Myocyte (in vitro differentiated cells): ENCODE measurements at regions not wholly inside any gene's neighbourhood (a gene's known extent, or its start where the extent isn't known, plus 50 kb on each side); places are given as distances from the start of the nearest gene placed in this dataset. TPM values are rescaled to one million over a fixed set of nuclear protein-coding genes. Genes with fewer than 3 reads are reported as not detected.
A peak's percentile ranks its signal among the peaks of the same experiment; 100 is the strongest.

Source experiments
- DNase-seq: peaks from one replicate; pipeline ENCODE4 v3.0.0-alpha.2; 2012; ENCODE audit warnings: low read depth
- microRNA counts: library from miRNA; unstranded; fragments of <30 nt; microRNA quantifications from one replicate; lab custom pipeline; 2016
- microRNA-seq: library from miRNA; unstranded; fragments of <30 nt; microRNA quantifications from one replicate; pipeline ENCODE4, GENCODE V29; 2016

DNA sequence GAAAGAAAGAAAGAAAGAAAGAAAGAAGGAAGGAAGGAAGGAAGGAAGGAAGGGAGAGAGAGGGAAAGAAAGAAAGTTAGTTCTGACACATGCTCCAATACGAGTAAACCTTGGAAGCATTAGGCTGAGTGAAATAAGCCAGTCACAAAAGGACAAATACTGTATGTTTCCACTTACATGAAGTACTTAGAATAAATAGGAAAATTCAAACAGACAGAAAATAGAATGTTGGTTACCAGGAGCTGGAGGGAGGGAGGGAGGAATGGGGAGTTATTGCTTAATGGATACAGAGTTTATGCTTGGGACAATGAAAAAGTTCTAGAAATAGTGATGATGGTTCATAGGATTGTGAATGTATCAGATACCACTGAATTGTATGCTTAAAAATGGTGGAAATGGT, 75.2 kb upstream of the CDH4 start:
- no peak for DNase-seq

DNA sequence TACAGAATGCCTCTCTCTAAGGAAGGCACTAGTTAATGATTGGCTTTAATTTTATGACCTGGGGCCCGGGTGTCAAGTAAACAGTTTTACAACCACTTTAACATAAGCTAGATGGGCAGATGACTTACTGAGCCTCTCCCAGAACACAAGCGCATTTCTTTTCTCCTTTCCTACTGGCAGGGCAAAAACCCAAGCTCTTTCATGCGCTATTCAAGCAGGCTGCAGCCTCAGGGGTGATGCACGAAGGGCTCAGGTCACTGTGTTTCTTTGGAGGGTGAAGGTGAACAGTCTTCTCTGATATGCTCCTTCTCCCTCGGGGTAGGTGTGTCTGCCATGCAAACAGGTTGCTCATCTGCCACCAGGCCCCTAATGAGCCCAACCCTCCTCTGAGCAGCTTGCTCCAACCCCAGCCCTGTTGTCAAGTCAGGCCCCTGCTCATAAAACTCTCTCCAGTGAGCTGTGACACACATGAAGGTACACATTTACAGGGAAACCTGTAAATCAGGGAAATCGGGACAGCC, 73.5 kb upstream of the CDH4 start:
- no peak for DNase-seq

GRCh38 chr20:61184194-61184593, 67.9 kb upstream of the CDH4 start:
- DNase-seq = no peak

- DNase-seq = no peak
These were observed 66.9 kb upstream of the CDH4 start for GRCh38 chr20:61185181-61185580.

GRCh38 chr20:61185841-61186601, 66.0 kb upstream of the CDH4 start:
- peak; percentile 66 for DNase-seq

DNA sequence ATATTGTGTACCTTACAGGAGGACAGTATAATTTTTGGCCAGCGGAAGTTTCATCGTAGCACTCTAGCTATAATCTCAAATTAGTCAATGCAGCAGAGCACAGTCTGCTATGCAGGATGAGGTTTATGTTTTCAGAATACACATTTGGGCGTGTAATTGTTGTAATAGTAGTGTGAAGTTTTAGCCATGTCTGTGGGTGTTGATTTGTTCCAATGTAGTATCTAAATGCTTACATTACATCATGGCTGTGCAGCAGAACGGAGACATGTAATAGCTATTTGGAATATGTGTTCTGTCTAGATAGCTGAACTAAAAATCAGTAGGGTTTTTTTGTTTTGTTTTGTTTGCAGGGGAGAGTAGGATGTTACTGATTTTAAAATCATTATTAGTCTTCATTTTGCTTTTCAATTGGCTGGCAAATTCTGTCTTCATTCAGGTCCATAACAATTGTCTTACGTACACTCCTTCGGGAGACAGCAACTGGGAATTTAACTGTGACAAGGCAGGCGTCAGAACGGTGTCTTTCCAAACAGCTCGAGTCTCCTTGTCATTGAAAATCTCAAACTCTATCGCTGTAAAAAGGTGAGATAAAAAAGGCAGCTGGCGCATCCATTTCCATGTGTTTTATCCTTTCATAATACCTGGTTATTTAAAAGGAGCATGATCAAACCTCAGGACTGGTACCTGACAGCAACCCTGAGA, 65.1 kb upstream of the CDH4 start:
- DNase-seq = no peak

DNA sequence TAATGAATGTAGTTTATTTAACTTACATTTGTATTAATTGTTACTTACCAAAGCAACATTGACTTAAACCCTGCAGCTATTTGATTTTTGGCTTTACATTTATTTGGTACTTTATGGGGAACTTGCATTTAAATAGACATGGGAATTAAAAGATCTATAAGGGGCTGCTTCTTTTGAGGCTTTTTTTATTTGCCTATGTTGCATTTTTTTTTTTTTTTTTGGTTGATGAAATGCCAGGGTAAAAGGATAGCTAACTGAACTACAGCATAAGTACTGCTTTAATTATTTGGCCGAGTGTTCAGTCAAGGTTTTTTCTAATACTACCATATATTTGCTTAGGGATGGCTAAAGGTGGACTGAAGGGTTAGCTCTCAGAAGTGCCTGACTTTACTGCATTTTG, 62.5 kb upstream of the CDH4 start:
- DNase-seq = no peak

GRCh38 chr20:61191096-61191495, 61.0 kb upstream of the CDH4 start:
- DNase-seq = no peak

- no peak for DNase-seq
These were observed 59.6 kb upstream of the CDH4 start for GRCh38 chr20:61192337-61192950.

GRCh38 chr20:61193164-61193563, 58.9 kb upstream of the CDH4 start:
- no peak for DNase-seq

MicroRNAs in the stretch of these regions (microRNA counts, 767-probe panel; counts per million panel counts)
- microRNA hsa-miR-548ag (lab: Ali Mortazavi, UCI) (not detected), microRNA hsa-miR-646 (lab: Ali Mortazavi, UCI) (not detected)

Small RNAs in the stretch of these regions (microRNA-seq; reads per million reads assigned to microRNA genes)
- gene MIR4533 (not detected), gene MIR548AG2 (not detected), gene MIR646 (not detected)
